Natural killer cell (primary cell): ENCODE measurements at regions not wholly inside any gene's neighbourhood (a gene's known extent, or its start where the extent isn't known, plus 50 kb on each side); places are given as distances from the start of the nearest gene placed in this dataset.
A peak's percentile ranks its signal among the peaks of the same experiment; 100 is the strongest.

Experiments
- ATAC-seq, 3 donors: fragments of 150-1000 bp in 2 of 3; fragments of 200-7000 bp in 1 of 3; cut with Tn5 transposase; 1 replicate in 1 of 3; 2 replicates in 2 of 3; pipeline ENCODE4 v1.10.0; 2021; ENCODE audit warnings: mild to moderate bottlenecking in 2 of 3, moderate library complexity in 2 of 3
- DNase-seq, 2 donors: peaks; one replicate each; pipeline versions ENCODE4 v3.0.0 to v3.0.0-alpha.2; 2013 to 2021; ENCODE audit warnings: mixed read lengths in 1 of 2
- H3K27ac ChIP-seq: one replicate; pipeline ENCODE4 v1.5.1; 2013; ENCODE audit warnings: mild to moderate bottlenecking, low read length
- H3K27me3 ChIP-seq: one replicate; pipeline ENCODE4 v1.6.1; 2013; ENCODE audit warnings: low read length; ENCODE audit not compliant: control insufficient read depth, insufficient read depth
- H3K36me3 ChIP-seq: one replicate; pipeline ENCODE4 v1.6.1; 2013; ENCODE audit warnings: low read length; ENCODE audit not compliant: control insufficient read depth, insufficient read depth
- H3K4me1 ChIP-seq: one replicate; pipeline ENCODE4 v1.6.1; 2013; ENCODE audit warnings: low read length; ENCODE audit not compliant: control insufficient read depth, insufficient read depth
- H3K4me3 ChIP-seq: one replicate; pipeline ENCODE4 v1.5.1; 2013; ENCODE audit warnings: low read length
- H3K9me3 ChIP-seq: one replicate; pipeline ENCODE4 v1.6.1; 2013; ENCODE audit warnings: low read length; ENCODE audit not compliant: control insufficient read depth, insufficient read depth
- H3K27ac Mint-ChIP-seq, 2 donors: one replicate each; pipeline ENCODE4 v1.8.0; 2022; ENCODE audit warnings: mild to moderate bottlenecking in 2 of 2, mixed read lengths in 2 of 2, moderate library complexity in 1 of 2
- H3K27me3 Mint-ChIP-seq, 2 donors: one replicate each; pipeline ENCODE4 v1.8.0; 2022; ENCODE audit warnings: low read depth in 2 of 2, mixed read lengths in 2 of 2
- H3K36me3 Mint-ChIP-seq: one replicate; pipeline ENCODE4 v1.8.0; 2022; ENCODE audit warnings: mixed read lengths
- H3K4me1 Mint-ChIP-seq, 2 donors: one replicate each; pipeline ENCODE4 v1.8.0; 2022; ENCODE audit warnings: mixed read lengths in 2 of 2
- H3K4me3 Mint-ChIP-seq: one replicate; pipeline ENCODE4 v1.8.0; 2022; ENCODE audit warnings: mild to moderate bottlenecking, moderate library complexity, mixed read lengths
- H3K9me3 Mint-ChIP-seq, 2 donors: one replicate each; pipeline ENCODE4 v1.8.0; 2022; ENCODE audit warnings: mixed read lengths in 2 of 2
- WGBS: methylation state at CpG from one replicate; pipeline ENCODE4 v1.1.7; 2013; ENCODE audit warnings: missing lambda C conversion rate; ENCODE audit not compliant: insufficient coverage; 5-methylcytosine and 5-hydroxymethylcytosine counted together
- intact Hi-C: fragments of 100-400 bp; cut with micrococcal nuclease; formaldehyde crosslinking; loops from one replicate; pipeline ENCODE4 v1.14.2; 2022
- TF ChIP-seq, protein P1 (sequence below): fragments of 200-600 bp; IDR thresholded peaks from one replicate; pipeline ENCODE4 v1.8.0; 2022; ENCODE audit warnings: antibody characterized with exemption

DNA sequence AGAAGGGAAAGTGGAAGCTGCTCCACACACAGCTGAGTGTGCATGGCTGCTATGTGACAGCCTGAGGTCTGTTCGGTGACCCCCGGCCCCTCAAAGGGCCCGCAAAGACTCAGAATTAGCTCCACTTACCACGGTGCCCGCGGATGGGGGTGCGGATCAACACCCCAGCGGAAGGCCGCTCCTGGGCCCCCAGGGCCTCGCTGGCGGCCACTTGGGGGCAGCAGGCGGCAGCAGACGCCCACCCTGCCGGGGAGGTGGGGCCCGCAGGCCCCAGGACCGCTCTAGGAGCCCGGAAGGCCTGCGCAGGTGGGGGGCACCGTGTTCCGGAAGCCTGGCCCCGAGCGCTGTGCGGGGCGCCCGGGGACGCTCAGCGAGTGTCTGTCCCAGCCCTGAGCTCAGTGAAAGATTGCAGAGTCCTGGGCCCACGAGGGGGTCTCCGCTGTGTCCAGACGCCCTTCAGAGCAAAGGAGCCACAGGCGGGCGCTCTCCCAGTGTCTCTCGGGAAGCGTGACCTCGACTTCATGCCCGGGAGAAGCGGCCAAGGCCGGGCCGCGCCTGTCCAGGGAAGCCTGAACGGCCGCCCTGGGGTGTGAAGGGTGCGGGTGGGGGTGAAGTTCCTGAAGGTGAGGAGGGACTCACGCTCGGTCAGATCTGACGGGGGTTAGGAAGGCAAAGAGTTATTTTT, 118.7 kb downstream of the VAPA start:
- Mint-ChIP-seq H3K4me1 (peaks cover 6% of the 10 kb centered on the region in 2 donors), H3K27me3 (peaks cover 0 to 3% of the 10 kb centered on the region in 2 donors), H3K9me3 (no peaks in the 10 kb centered on the region), H3K4me3 (peak overlapping the region; percentile 79), H3K36me3 (no peaks in the 10 kb centered on the region), H3K27ac (peak overlapping the region in 1 of 2 donors; percentile 58)
- Histone ChIP-seq H3K27ac (peak overlapping the region; percentile 29), H3K27me3 (no peaks in the 10 kb centered on the region), H3K4me3 (peak overlapping the region; percentile 55), H3K9me3 (no peaks in the 10 kb centered on the region), H3K36me3 (no peaks in the 10 kb centered on the region), H3K4me1 (peaks cover 13% of the 10 kb centered on the region)
- TF ChIP-seq, protein P1, sequence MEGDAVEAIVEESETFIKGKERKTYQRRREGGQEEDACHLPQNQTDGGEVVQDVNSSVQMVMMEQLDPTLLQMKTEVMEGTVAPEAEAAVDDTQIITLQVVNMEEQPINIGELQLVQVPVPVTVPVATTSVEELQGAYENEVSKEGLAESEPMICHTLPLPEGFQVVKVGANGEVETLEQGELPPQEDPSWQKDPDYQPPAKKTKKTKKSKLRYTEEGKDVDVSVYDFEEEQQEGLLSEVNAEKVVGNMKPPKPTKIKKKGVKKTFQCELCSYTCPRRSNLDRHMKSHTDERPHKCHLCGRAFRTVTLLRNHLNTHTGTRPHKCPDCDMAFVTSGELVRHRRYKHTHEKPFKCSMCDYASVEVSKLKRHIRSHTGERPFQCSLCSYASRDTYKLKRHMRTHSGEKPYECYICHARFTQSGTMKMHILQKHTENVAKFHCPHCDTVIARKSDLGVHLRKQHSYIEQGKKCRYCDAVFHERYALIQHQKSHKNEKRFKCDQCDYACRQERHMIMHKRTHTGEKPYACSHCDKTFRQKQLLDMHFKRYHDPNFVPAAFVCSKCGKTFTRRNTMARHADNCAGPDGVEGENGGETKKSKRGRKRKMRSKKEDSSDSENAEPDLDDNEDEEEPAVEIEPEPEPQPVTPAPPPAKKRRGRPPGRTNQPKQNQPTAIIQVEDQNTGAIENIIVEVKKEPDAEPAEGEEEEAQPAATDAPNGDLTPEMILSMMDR: no peak
- WGBS: 4% methylated on average over 46 of the region's 46 CpGs
- intact Hi-C loops: no loop called here
- ATAC-seq (peak; percentile 60 to 87 (median 65)), DNase-seq (peak; percentile 17 to 59)

DNA sequence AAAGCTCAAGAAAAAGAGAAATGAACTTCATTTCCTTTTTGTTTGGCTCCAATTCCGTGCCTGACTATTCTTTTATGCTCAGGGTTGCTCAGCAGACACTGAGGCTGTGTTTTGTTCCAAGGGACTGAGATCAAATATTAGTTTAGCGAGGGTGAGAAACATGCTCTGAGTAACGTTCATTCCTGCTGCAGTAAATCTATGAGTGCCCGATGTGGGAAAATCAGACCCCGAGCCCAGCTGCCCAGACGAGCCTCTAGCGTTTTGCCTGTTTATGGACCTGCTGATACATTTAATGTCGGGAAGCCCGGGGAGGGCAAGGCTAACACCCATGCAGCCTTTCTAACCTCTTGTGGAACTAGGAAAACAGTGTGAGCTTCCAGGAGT, 119.2 kb downstream of the VAPA start:
- no peaks in the 10 kb centered on the region for H3K9me3 Mint-ChIP-seq
- no peak for ATAC-seq

DNA sequence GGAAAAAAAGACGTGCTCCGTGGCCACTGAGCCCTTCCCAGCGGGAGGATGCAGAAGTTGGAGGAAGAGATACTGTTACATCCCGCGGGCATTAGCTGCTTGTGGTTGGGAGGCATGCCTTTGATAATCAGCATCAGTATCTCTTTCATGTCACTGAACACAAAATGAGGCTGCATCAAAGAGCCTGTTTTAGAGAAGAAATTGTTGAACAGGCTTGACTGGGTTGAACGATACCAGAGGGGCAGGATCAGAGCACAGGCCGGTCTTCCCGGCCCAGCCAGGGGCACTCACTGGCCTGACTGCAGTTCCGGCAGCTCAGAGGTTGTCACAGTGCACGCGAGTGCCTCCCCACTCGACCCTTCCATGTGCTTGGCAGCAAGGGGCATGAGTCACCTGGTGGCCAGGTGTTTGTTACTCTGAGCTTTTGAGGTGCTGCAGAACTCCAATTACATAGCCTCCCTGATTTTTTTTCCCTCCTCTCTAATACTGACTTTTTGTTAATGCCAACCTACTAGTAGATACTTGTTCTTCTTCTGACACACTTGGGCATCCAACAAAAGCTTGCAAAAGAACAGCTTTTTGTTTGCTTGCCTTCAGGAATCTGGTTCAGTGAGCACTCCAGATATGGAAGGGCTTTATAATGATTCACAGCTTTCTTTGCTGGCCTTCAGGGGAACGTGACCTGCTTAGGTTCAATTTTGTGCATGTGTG, 121.6 kb downstream of the VAPA start:
- no peak for ATAC-seq
- no peaks in the 10 kb centered on the region for H3K36me3 ChIP-seq
- Mint-ChIP-seq H3K4me1 (peaks cover 6% of the 10 kb centered on the region in 2 donors), H3K36me3 (no peaks in the 10 kb centered on the region), H3K27ac (no peak overlapping the region), H3K9me3 (no peaks in the 10 kb centered on the region), H3K27me3 (peaks cover 0 to 3% of the 10 kb centered on the region in 2 donors), H3K4me3 (no peak overlapping the region)
- H3K27me3 ChIP-seq: no peaks in the 10 kb centered on the region
- peaks cover 13% of the 10 kb centered on the region for H3K4me1 ChIP-seq
- intact Hi-C loops: no loop called here
- DNase-seq: no peak
- no peaks in the 10 kb centered on the region for H3K9me3 ChIP-seq
- H3K27ac ChIP-seq: no peak overlapping the region
- 85% methylated on average over 13 of the region's 13 CpGs for WGBS
- TF ChIP-seq, protein P1: no peak
- no peak overlapping the region for H3K4me3 ChIP-seq

More for the DNA sequence above, 119.2 kb downstream of the VAPA start:
- intact Hi-C loops: no loop called here
- WGBS: 56% methylated on average over 9 of the region's 9 CpGs
- Histone ChIP-seq H3K9me3 (no peaks in the 10 kb centered on the region), H3K36me3 (no peaks in the 10 kb centered on the region), H3K27me3 (no peaks in the 10 kb centered on the region), H3K4me3 (peak overlapping the region; percentile 55), H3K4me1 (peaks cover 13% of the 10 kb centered on the region), H3K27ac (peak overlapping the region; percentile 29)
- Mint-ChIP-seq H3K36me3 (no peaks in the 10 kb centered on the region), H3K4me3 (peak overlapping the region; percentile 79), H3K27me3 (peaks cover 0 to 3% of the 10 kb centered on the region in 2 donors), H3K4me1 (peaks cover 6% of the 10 kb centered on the region in 2 donors), H3K27ac (peak overlapping the region in 1 of 2 donors; percentile 58)
- DNase-seq: peak in 1 of 2 donors; percentile 5
- TF ChIP-seq, protein P1: no peak
